Thyroid gland (tissue), 4 donors: ENCODE measurements at regions not wholly inside any gene's neighbourhood (a gene's known extent, or its start where the extent isn't known, plus 50 kb on each side); places are given as distances from the start of the nearest gene placed in this dataset.

Experiments
- POLR2A ChIP-seq, 2 donors: fragments of 450-650 bp; IDR thresholded peaks; one replicate each; pipeline ENCODE4 v1.6.1; 2017; ENCODE audit warnings: antibody characterized with exemption in 2 of 2, mild to moderate bottlenecking in 2 of 2, moderate library complexity in 1 of 2
- TF ChIP-seq, protein P1 (sequence below), 6 experiments: fragments of 200-600 bp in 3 of 6; fragments of 450-650 bp in 3 of 6; sonication (generic) in 3 of 6; IDR thresholded peaks; one replicate each; pipeline ENCODE4 v1.5.1; 2016 to 2019; ENCODE audit warnings: antibody characterized with exemption in 6 of 6, mild to moderate bottlenecking in 2 of 6, inconsistent platforms in 1 of 6, moderate library complexity in 1 of 6

DNA sequence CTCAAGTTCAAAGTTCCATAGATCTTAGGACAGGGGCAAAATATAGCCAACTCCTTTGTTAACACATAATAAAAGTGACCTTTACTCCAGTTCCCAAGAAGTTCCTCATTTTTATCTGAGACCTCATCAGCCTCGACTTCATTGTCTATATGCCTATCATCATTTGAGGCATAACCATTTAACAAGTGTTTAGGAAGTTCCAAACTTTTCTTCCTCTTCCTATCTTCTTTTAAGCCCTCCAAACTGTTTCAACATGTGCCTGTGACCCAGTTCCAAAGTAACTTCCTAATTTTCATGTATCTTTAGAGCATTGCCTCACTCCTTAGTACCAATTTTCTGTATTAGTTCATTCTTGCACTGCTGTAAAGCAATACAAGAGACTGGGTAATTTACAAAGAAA lies 569.1 kb downstream of the ANKRD7 start:
- TF ChIP-seq, protein P1, sequence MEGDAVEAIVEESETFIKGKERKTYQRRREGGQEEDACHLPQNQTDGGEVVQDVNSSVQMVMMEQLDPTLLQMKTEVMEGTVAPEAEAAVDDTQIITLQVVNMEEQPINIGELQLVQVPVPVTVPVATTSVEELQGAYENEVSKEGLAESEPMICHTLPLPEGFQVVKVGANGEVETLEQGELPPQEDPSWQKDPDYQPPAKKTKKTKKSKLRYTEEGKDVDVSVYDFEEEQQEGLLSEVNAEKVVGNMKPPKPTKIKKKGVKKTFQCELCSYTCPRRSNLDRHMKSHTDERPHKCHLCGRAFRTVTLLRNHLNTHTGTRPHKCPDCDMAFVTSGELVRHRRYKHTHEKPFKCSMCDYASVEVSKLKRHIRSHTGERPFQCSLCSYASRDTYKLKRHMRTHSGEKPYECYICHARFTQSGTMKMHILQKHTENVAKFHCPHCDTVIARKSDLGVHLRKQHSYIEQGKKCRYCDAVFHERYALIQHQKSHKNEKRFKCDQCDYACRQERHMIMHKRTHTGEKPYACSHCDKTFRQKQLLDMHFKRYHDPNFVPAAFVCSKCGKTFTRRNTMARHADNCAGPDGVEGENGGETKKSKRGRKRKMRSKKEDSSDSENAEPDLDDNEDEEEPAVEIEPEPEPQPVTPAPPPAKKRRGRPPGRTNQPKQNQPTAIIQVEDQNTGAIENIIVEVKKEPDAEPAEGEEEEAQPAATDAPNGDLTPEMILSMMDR (IDR thresholded peaks at IDR 0.05), result no peak
- no peak for TF ChIP-seq POLR2A (IDR thresholded peaks at IDR 0.05)
